GM12878 (cell line): ENCODE measurements at regions not wholly inside any gene's neighbourhood (a gene's known extent, or its start where the extent isn't known, plus 50 kb on each side); places are given as distances from the start of the nearest gene placed in this dataset.
A peak's percentile ranks its signal among the peaks of the same experiment; 100 is the strongest.

ENCODE experiments used
- ATAC-seq: fragments of 200-7000 bp; cut with Tn5 transposase; 3 replicates; pipeline ENCODE4 v1.9.1; 2020; ENCODE audit warnings: mild to moderate bottlenecking, moderate library complexity
- BruUV-seq: library from RNA; stranded (reverse); fragments of 400-500 nt; replicated peaks from 2 replicates; lab custom pipeline; 2021; lab: Mats Ljungman, UMichigan
- CTCF ChIA-PET: fragments of 300-600 bp; sonication (Branson Sonifier 250); formaldehyde crosslinking; extraction: SDS; loops from one replicate; lab custom pipeline; 2021; ENCODE audit warnings: inconsistent platforms; lab: Yijun Ruan, JAX
- POLR2A ChIA-PET: fragments of 350-600 bp; formaldehyde crosslinking; extraction: SDS; loops from one replicate; lab custom pipeline; 2021; ENCODE audit warnings: inconsistent platforms; lab: Charles Lee
- RAD21 ChIA-PET: fragments of 300-600 bp; sonication (Branson Sonifier 250); formaldehyde crosslinking; loops from one replicate; lab custom pipeline; 2023; ENCODE audit warnings: antibody characterized with exemption; ENCODE audit not compliant: unreplicated experiment; lab: Charles Lee
- SMC1A ChIA-PET: fragments of 300-600 bp; sonication (Branson Sonifier 250); formaldehyde crosslinking; loops from one replicate; lab custom pipeline; 2023; ENCODE audit not compliant: unreplicated experiment, uncharacterized antibody; lab: Charles Lee
- DNase-seq: peaks from one replicate; pipeline ENCODE4 v3.0.0-alpha.2; 2011; ENCODE audit warnings: low read depth, low spot score
- FAIRE-seq: peaks from 3 replicates; lab custom pipeline; 2011; peaks lifted over from hg19 to GRCh38; lab: Jason Lieb, UNC
- H2AFZ ChIP-seq: 2 replicates; pipeline ENCODE4 v1.6.0; 2011; ENCODE audit warnings: low read depth, low read length, control low read depth; ENCODE audit not compliant: control insufficient read depth
- H3K27ac ChIP-seq: 2 replicates; pipeline ENCODE4 v1.5.1; 2011; ENCODE audit warnings: control low read depth; ENCODE audit not compliant: control insufficient read depth, insufficient read depth
- H3K27me3 ChIP-seq, 2 experiments: replicated peaks in 1 of 2; 2 replicates each; pipeline versions ENCODE4 v1.6.0 to v1.6.1; 2011; ENCODE audit warnings: low read length in 1 of 2; ENCODE audit not compliant: control insufficient read depth in 2 of 2, insufficient read depth in 2 of 2
- H3K36me3 ChIP-seq, 2 experiments: 2 replicates each; pipeline ENCODE4 v1.5.1; 2011; ENCODE audit warnings: low read length in 1 of 2; ENCODE audit not compliant: control insufficient read depth in 2 of 2, insufficient read depth in 2 of 2
- H3K4me1 ChIP-seq: 2 replicates; pipeline ENCODE4 v1.6.1; 2011; ENCODE audit warnings: mild to moderate bottlenecking, low read length, moderate library complexity, mixed read lengths; ENCODE audit not compliant: control insufficient read depth, insufficient read depth
- H3K4me2 ChIP-seq: 2 replicates; pipeline ENCODE4 v1.6.0; 2011; ENCODE audit warnings: control low read depth; ENCODE audit not compliant: control insufficient read depth, insufficient read depth
- H3K4me3 ChIP-seq: fragments of 200-600 bp; sonication (generic); 2 replicates; pipeline ENCODE4 v1.5.1; 2016
- H3K79me2 ChIP-seq: 2 replicates; pipeline ENCODE4 v1.6.0; 2011; ENCODE audit warnings: low read length; ENCODE audit not compliant: control insufficient read depth, insufficient read depth
- H3K9ac ChIP-seq: 2 replicates; pipeline ENCODE4 v1.8.0; 2011; ENCODE audit warnings: low read length, control low read depth, mixed read lengths; ENCODE audit not compliant: control insufficient read depth, insufficient read depth
- H3K9me3 ChIP-seq: replicated peaks from 3 replicates; pipeline ENCODE4 v1.5.1; 2011; ENCODE audit warnings: mild to moderate bottlenecking, low read length; ENCODE audit not compliant: control insufficient read depth, insufficient read depth
- H4K20me1 ChIP-seq: 2 replicates; pipeline ENCODE4 v1.6.0; 2011; ENCODE audit not compliant: control insufficient read depth, insufficient read depth
- EP300 ChIP-seq, 2 experiments: fragments of 150-350 bp in 1 of 2; IDR thresholded peaks; 2 replicates each; pipeline ENCODE4 v1.6.1; 2011 to 2012; ENCODE audit warnings: low read depth in 2 of 2, low read length in 2 of 2, borderline replicate concordance in 1 of 2, improper control_type of control experiment in 1 of 2, inconsistent platforms in 1 of 2; ENCODE audit not compliant: control insufficient read depth in 1 of 2
- IRF4 ChIP-seq: IDR thresholded peaks from 2 replicates; pipeline ENCODE4 v1.6.1; 2011; ENCODE audit warnings: low read depth, low read length
- MEF2B ChIP-seq: fragments of 450-650 bp; IDR thresholded peaks from 2 replicates; pipeline ENCODE4 v1.6.1; 2018; ENCODE audit warnings: mild to moderate bottlenecking, moderate library complexity; ENCODE audit not compliant: partially characterized antibody, poor library complexity, severe bottlenecking
- RB1 ChIP-seq: fragments of 450-650 bp; formaldehyde crosslinking; IDR thresholded peaks from 2 replicates; pipeline ENCODE4 v1.6.1; 2017; ENCODE audit warnings: mild to moderate bottlenecking, borderline replicate concordance
- RELB ChIP-seq: fragments of 450-650 bp; IDR thresholded peaks from 2 replicates; pipeline ENCODE4 v1.6.1; 2017; ENCODE audit warnings: low read depth, mild to moderate bottlenecking, moderate library complexity
- RUNX3 ChIP-seq: IDR thresholded peaks from 2 replicates; pipeline ENCODE4 v1.6.1; 2012; ENCODE audit warnings: low read length, inconsistent platforms
- SMAD1 ChIP-seq: fragments of 450-650 bp; IDR thresholded peaks from 2 replicates; pipeline ENCODE4 v1.6.1; 2018; ENCODE audit warnings: mild to moderate bottlenecking, low read depth; ENCODE audit not compliant: partially characterized antibody
- SMAD5 ChIP-seq: IDR thresholded peaks from 2 replicates; pipeline ENCODE4 v1.6.1; 2016; ENCODE audit warnings: antibody characterized with exemption, low read depth
- TAF1 ChIP-seq: IDR thresholded peaks from 2 replicates; pipeline ENCODE4 v1.6.1; 2011; ENCODE audit warnings: mild to moderate bottlenecking, low read depth, low read length, borderline replicate concordance
- TCF12 ChIP-seq: IDR thresholded peaks from 2 replicates; pipeline ENCODE4 v1.6.1; 2011; ENCODE audit warnings: low read depth, mild to moderate bottlenecking, low read length
- ZNF207 ChIP-seq: fragments of 450-650 bp; IDR thresholded peaks from 2 replicates; pipeline ENCODE4 v1.6.1; 2014; ENCODE audit warnings: antibody characterized with exemption, mild to moderate bottlenecking, borderline replicate concordance
- ZNF274 ChIP-seq: IDR thresholded peaks from one replicate; pipeline ENCODE4 v1.8.0; 2011; ENCODE audit not compliant: insufficient read length, insufficient read depth
- WGBS: methylation state at CpG from one replicate; pipeline ENCODE4 v1.1.6; 2016; ENCODE audit warnings: low lambda C conversion rate; ENCODE audit not compliant: insufficient replicate concordance, insufficient coverage; ENCODE audit errors: missing lambda C conversion rate; 5-methylcytosine and 5-hydroxymethylcytosine counted together
- in situ Hi-C: fragments of 300-500 bp; cut with MboI; formaldehyde crosslinking; loops from 9 replicates; pipeline ENCODE4 v1.14.3; 2018; ENCODE audit warnings: mixed read lengths
- intact Hi-C: fragments of 100-400 bp; cut with micrococcal nuclease; formaldehyde crosslinking; loops from one replicate; pipeline ENCODE4 v1.14.2; 2022; ENCODE audit not compliant: unreplicated experiment
- TF ChIP-seq, protein P1 (sequence below): IDR thresholded peaks from 2 replicates; pipeline ENCODE4 v1.6.1; 2011; ENCODE audit warnings: borderline replicate concordance, low read depth, mild to moderate bottlenecking, moderate library complexity, mixed read lengths, low read length; ENCODE audit not compliant: insufficient read depth; ENCODE audit errors: extremely low read length
- TF ChIP-seq, protein P2 (sequence below): fragments of 150-350 bp; IDR thresholded peaks from 2 replicates; pipeline ENCODE4 v1.6.1; 2016; ENCODE audit warnings: low read depth, low read length
- TF ChIP-seq, protein P3 (sequence below): fragments of 150-350 bp; IDR thresholded peaks from 2 replicates; pipeline ENCODE4 v1.6.1; 2014; ENCODE audit warnings: mild to moderate bottlenecking, low read depth, low read length

GRCh38 chr6:119533603-119534279 is 184.2 kb upstream of the MAN1A1 start (continued):
- TF ChIP-seq RUNX3 (peak; percentile 83), IRF4 (no peak)
- TF ChIP-seq, protein P1, sequence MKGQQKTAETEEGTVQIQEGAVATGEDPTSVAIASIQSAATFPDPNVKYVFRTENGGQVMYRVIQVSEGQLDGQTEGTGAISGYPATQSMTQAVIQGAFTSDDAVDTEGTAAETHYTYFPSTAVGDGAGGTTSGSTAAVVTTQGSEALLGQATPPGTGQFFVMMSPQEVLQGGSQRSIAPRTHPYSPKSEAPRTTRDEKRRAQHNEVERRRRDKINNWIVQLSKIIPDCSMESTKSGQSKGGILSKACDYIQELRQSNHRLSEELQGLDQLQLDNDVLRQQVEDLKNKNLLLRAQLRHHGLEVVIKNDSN = no peak

DNA sequence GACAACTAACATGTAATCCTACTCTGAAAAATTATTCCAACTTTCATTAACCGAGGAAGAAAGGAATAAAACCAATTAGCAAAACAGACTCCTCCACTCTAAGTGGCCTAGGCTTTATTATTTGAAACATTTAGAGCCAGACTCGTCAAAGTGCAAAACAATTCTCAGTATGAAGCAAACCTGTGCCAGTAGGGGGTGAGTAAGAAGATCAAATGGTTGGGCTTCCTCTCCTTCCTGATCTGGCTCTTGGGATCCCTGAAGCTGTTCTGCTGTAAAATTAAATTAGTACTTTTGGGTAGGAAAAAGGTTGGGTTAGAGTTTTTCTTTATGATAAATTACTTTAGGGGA is 177.6 kb upstream of the MAN1A1 start:
- ChIA-PET SMC1A (interaction anchor here (1.4 kb wide), 1 partner anchor 176 kb away, joined by 4 read pairs; no protein-coding TSS in a partner anchor), POLR2A (interaction anchor here (1.0 kb wide), 1 partner anchor 9 kb away, joined by 3 read pairs; no protein-coding TSS in a partner anchor), CTCF (interaction anchor here (0.7 to 1.4 kb wide), 3 partner anchors 9 to 112 kb away, joined by 3 to 4 read pairs (median 3); no protein-coding TSS in a partner anchor), RAD21 (no interaction called here)
- ATAC-seq (no peak), FAIRE-seq (no peak), DNase-seq (no peak)
- H3K36me3 ChIP-seq = no peaks in the 10 kb centered on the region
- no peaks in the 10 kb centered on the region for H3K9me3 ChIP-seq
- no peaks in the 10 kb centered on the region for H3K27me3 ChIP-seq
- WGBS = 4% methylated on average over 2 of the region's 2 CpGs
- H3K4me3 ChIP-seq = no peak overlapping the region
- no peaks in the 10 kb centered on the region for H3K79me2 ChIP-seq
- intact Hi-C loops (no loop called here), in situ Hi-C loops (no loop called here)
- BruUV-seq = no TSS peak
- H4K20me1 ChIP-seq = no peaks in the 10 kb centered on the region
- TF ChIP-seq SMAD1 (no peak), RELB (no peak), ZNF207 (no peak), EP300 (IDR thresholded peaks at IDR 0.05; ENCODE audit: borderline replicate concordance in 1 of 2, control insufficient read depth in 1 of 2, low read depth in 2 of 2, low read length in 2 of 2) (no peak), RB1 (no peak), TAF1 (no peak), SMAD5 (no peak), MEF2B (no peak), ZNF274 (no peak), TCF12 (no peak)
- TF ChIP-seq, protein P2, sequence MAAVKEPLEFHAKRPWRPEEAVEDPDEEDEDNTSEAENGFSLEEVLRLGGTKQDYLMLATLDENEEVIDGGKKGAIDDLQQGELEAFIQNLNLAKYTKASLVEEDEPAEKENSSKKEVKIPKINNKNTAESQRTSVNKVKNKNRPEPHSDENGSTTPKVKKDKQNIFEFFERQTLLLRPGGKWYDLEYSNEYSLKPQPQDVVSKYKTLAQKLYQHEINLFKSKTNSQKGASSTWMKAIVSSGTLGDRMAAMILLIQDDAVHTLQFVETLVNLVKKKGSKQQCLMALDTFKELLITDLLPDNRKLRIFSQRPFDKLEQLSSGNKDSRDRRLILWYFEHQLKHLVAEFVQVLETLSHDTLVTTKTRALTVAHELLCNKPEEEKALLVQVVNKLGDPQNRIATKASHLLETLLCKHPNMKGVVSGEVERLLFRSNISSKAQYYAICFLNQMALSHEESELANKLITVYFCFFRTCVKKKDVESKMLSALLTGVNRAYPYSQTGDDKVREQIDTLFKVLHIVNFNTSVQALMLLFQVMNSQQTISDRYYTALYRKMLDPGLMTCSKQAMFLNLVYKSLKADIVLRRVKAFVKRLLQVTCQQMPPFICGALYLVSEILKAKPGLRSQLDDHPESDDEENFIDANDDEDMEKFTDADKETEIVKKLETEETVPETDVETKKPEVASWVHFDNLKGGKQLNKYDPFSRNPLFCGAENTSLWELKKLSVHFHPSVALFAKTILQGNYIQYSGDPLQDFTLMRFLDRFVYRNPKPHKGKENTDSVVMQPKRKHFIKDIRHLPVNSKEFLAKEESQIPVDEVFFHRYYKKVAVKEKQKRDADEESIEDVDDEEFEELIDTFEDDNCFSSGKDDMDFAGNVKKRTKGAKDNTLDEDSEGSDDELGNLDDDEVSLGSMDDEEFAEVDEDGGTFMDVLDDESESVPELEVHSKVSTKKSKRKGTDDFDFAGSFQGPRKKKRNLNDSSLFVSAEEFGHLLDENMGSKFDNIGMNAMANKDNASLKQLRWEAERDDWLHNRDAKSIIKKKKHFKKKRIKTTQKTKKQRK = no peak
- TF ChIP-seq, protein P3, sequence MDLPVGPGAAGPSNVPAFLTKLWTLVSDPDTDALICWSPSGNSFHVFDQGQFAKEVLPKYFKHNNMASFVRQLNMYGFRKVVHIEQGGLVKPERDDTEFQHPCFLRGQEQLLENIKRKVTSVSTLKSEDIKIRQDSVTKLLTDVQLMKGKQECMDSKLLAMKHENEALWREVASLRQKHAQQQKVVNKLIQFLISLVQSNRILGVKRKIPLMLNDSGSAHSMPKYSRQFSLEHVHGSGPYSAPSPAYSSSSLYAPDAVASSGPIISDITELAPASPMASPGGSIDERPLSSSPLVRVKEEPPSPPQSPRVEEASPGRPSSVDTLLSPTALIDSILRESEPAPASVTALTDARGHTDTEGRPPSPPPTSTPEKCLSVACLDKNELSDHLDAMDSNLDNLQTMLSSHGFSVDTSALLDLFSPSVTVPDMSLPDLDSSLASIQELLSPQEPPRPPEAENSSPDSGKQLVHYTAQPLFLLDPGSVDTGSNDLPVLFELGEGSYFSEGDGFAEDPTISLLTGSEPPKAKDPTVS = no peak
- H3K4me2 ChIP-seq = no peak overlapping the region
- H3K4me1 ChIP-seq = no peaks in the 10 kb centered on the region
- no peak overlapping the region for H3K27ac ChIP-seq
- no peak overlapping the region for H2AFZ ChIP-seq
- no peak overlapping the region for H3K9ac ChIP-seq
